NCI-H2029 treated with DMSO at 0.1 percent for 48 hours (cell line): ENCODE measurements at regions not wholly inside any gene's neighbourhood (a gene's known extent, or its start where the extent isn't known, plus 50 kb on each side); places are given as distances from the start of the nearest gene placed in this dataset.
A peak's percentile ranks its signal among the peaks of the same experiment; 100 is the strongest.
"Not testable (repeated sequence)": the region's sequence is repeated elsewhere in the genome, so short reads cannot be mapped to it uniquely, and the experiment has no call there.

ENCODE experiments used
- DNase-seq: peaks from one replicate; lab custom pipeline; 2025; lab: John Stamatoyannopoulos, UW

DNA sequence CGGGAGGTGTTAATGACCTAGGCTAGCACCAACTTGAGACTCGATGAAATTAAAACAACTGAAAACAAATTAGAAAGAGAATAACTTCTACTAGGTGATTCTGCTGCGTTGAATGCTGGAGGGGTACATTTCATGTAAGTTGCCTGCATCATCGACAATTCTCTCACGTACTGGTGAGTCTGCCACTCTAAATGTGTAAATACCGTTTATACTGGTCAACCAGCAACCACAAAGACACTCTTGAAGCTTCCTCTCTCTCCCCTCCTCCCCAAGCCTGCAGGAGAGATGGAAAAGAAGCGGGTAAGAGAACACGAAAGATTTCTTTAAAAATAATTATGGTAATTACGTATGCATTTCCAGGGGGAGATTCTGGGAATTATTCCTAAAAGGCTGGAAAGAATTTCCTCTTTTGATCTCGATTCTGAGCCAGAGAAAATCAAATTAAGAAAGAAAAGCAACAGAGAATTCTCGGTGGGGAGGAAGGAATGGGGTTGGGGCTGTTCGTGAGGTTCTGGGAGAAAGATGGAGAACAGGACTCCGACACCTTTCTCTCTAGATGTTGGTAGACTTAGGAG, 68.6 kb upstream of the MRTFB start:
- DNase-seq = no peak

GRCh38 chr16:14003074-14003570, 68.0 kb upstream of the MRTFB start:
- no peak for DNase-seq

DNA sequence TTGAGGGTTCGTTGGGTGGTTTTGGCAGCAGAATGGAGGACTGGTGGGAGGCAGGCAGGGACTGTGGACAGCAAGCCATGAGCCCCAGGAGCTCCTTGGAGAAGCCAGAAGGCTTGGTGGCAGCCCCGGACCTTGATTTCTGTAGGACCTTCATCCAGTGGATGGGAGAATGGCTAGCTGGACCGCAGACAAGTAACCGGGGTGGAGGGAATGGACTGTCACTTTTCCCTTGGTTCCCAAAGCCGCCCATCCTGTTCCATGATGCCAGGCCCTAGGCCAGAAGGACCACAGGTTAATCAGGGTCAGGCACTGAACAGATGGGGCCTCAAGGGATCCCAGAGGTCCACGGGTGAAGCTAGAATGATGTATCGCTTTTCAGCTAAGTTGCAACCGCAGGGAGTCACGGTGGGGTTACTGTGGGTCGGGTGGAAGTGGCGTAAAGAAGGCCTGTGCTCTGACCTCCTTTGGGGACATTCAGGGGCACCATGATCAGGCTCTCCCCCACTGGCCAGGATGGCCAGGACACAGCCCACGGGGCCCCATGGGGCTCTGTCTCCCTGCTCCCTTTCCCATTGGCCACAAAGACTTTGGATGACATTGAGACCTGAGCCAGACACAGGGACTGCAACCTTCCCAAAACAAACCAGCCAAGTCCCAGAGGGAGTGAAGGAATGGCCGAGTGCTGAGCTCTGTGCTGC, 66.9 kb upstream of the MRTFB start:
- no peak for DNase-seq

GRCh38 chr16:14004729-14005315, 66.3 kb upstream of the MRTFB start:
- DNase-seq = no peak

DNA sequence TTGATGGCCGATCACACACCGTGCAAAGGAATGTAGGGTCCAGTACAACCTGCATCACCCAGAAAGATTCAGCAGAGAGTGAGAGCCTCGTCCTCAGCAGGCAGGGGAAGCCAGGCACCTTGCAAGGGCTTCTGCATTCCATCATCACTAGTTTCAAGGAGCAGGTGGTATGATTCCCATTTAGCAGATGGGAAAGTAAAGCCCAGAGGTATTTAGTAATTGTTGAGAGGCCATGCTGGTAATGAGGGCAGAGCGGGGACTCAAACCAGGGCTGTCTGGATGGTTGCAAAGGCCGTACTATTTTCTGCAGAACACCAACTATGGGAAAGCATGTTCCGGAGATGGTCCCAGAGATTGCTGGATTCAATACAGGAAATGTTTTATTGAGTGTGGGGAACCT, 65.8 kb upstream of the MRTFB start:
- no peak for DNase-seq

GRCh38 chr16:14007450-14007849, 63.7 kb upstream of the MRTFB start:
- DNase-seq = peak; percentile 77

DNA sequence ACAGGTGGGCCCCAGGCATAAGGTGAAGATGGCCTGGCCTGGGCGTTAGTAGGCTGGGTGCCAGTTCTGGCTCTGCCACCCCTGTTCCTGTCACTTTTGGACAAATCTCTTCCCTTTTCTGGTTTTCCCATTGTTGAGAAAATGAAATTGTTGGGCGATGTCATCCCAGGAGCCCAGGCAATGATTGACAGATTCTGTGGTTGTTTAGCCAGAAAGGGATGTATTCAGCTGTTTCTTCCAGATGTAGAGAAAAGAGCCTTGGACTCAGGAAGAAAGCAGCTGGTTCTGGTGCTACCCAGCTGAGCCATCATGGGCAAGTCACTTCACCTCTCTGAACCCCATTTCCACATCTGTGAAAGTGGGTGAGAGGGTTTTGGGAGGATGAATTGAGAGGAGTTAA, 60.1 kb upstream of the MRTFB start:
- DNase-seq = no peak

DNA sequence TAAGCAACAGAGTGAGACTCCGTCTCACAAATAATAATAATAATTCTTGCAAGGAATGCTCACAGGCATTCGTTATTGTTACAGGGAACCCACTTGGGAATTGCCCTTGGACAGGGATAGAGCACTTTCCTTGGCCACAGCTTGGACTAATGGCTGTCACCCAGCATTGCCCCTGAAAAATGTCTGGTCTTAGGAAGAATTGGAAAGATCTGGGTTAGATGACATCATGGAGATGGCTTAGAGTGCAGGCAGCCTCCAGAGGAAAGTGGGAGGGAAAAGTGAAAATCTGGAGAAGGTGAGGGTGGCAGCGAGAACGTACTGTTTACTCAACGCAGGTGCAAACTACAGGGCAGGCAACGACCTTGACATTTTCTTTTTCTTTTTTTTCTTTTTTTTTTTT, 59.3 kb upstream of the MRTFB start:
- DNase-seq = no peak

DNA sequence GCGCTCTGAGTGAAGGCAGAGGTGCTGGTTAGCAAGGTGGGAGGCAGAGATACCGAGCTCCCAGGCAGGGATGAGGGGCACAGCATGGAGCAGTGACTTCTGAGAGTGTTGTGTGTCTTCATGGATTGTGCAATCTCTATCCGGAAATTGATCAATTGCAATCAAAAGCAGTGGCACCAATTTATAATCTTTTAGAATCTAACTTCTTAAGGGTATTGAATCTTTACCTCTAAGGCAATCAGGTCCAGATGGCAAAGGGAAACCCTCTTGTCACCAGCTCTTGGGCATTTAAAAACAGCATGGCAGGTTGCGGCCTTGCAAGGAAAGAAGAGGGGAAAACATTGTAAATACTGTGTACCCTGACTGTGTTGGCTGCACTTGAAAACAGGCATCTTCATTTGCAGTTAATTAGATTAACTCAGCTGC, 58.0 kb upstream of the MRTFB start:
- no peak for DNase-seq

DNA sequence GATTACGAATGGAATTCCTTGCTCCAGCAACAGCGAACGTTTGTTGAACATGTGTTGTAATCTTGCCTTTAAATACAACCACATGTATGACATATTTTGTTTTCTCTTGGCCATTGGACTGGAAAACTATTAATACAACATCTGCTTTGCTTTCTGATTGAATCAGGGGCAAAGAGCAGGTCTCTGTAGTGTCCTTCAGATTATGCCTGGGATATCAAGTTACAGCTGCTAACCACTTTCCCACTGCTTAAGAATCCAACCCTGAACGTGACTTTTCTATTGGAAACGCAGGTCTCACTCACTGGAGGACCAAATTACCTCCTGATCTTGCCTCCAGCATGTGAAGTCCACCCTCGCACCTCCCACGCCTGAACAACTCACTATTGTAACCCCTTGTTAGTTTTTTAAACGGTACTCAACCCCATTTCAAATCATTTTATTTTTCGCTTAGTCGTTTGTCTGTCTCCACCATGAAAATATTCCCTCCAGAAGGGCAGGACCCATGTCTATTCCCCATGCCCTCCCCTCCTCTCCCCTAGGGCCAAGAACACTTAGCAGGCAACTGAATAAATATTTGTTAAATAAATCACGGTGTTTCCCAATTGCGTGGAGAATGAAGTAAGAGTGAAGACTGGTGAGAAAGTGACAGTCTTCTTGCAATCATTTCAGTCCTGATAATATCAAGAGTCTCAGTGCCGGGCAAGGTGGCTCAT, 57.4 kb upstream of the MRTFB start:
- DNase-seq = peak; percentile 83

- DNase-seq = no peak
Observed at GRCh38 chr16:14014284-14014625, 56.9 kb upstream of the MRTFB start.

DNA sequence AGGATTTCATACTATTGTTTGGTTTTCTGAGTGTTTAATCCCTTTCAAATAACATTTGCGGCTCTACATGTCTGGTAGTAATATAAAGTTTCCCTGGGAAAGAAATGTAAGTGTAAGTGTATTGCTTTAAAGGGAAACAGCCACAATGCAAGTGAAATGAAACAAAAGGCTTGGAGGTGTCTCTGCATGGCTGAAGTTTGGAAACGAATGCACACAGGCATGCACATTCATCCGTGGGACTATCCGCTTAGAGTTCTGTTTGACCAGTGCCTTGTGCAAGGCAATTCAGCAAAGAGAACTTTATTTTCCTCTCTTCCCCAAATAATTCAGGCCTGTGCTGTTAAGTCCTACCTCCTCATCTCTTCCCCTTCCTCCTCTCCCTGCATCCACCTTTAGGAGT, 56.1 kb upstream of the MRTFB start:
- no peak for DNase-seq

- DNase-seq = no peak
Observed at GRCh38 chr16:14015461-14015860, 55.7 kb upstream of the MRTFB start.

- DNase-seq = no peak
Observed at GRCh38 chr16:14015948-14016347, 55.2 kb upstream of the MRTFB start.

GRCh38 chr16:14016362-14016761, 54.8 kb upstream of the MRTFB start:
- DNase-seq = not testable (repeated sequence)

DNA sequence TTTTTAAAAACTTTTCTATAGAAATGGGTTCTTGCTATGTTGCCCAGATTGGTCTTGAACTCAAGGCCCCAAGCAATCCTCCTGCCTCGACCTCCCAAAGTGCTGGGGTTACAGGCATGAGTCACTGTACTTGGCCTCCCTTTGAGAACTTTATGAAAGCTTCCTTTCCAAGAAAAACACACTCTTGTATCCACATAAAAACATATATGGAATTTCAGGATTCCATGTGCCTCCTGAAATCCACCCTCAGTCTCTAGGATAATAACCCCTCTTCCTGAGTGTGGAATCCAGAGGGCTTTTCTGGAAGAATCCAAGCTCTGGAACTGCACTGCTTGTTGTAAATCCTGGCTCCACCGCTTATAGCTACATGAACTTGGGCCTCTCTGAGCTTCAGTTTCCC, 53.2 kb upstream of the MRTFB start:
- no peak for DNase-seq

- DNase-seq = no peak
Observed at GRCh38 chr16:14018851-14019250, 52.3 kb upstream of the MRTFB start.

DNA sequence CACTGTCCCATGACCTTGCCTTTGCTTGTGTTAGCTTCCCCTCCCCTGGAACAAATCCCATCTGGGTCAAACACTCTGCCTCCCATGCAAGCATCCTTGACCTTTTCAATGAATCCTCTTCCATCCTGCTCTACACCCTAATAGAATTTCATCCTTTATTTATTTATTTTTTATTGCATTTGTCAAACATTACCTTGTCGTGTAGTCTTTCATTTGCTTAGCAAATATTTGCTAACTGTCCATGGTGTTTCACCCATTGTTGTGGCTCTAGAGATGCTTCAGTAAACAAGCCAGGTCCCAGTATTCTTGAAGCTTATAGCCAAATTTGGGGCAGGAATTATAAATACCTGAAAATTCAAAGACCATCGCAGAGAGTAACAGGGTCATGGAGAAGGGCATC, 51.0 kb upstream of the MRTFB start:
- peak; percentile 95 for DNase-seq
